H1 (cell line): ENCODE measurements at regions not wholly inside any gene's neighbourhood (a gene's known extent, or its start where the extent isn't known, plus 50 kb on each side); places are given as distances from the start of the nearest gene placed in this dataset.

Experiments
- CTCF ChIA-PET: fragments of 300-600 bp; sonication (Branson Sonifier 250); formaldehyde crosslinking; loops from one replicate; lab custom pipeline; 2021; ENCODE audit not compliant: partially characterized antibody; lab: Charles Lee
- POLR2A ChIA-PET: fragments of 300-600 bp; sonication (Branson Sonifier 250); formaldehyde crosslinking; loops from one replicate; lab custom pipeline; 2021; ENCODE audit warnings: inconsistent platforms; ENCODE audit not compliant: partially characterized antibody; lab: Charles Lee
- DNase-seq, 2 experiments: peaks; one replicate each; pipeline versions ENCODE4 v3.0.0 to v3.0.0-alpha.2; 2010 to 2022; ENCODE audit warnings: low spot score in 2 of 2, low read depth in 1 of 2, mixed read lengths in 1 of 2
- FAIRE-seq: peaks from 2 replicates; lab custom pipeline; 2011; peaks lifted over from hg19 to GRCh38; lab: Jason Lieb, UNC
- H2AFZ ChIP-seq: 2 replicates; pipeline ENCODE4 v1.8.1; 2012; ENCODE audit warnings: low read length, inconsistent platforms
- H2AK5ac ChIP-seq: 2 replicates; pipeline ENCODE4 v1.6.1; 2013; ENCODE audit warnings: low read depth, low read length
- H2BK120ac ChIP-seq: replicated peaks from 2 replicates; pipeline ENCODE3; 2013; ENCODE audit warnings: low read depth, low read length, inconsistent platforms
- H2BK12ac ChIP-seq: 2 replicates; pipeline ENCODE4 v1.6.1; 2013; ENCODE audit warnings: low read depth, low read length
- H2BK15ac ChIP-seq: 2 replicates; pipeline ENCODE4 v1.6.1; 2013; ENCODE audit warnings: low read length
- H2BK20ac ChIP-seq: 2 replicates; pipeline ENCODE4 v1.6.1; 2013; ENCODE audit warnings: low read length
- H2BK5ac ChIP-seq: 2 replicates; pipeline ENCODE4 v1.6.1; 2013; ENCODE audit warnings: low read depth, low read length
- H3K14ac ChIP-seq: 2 replicates; pipeline ENCODE4 v1.6.1; 2013; ENCODE audit warnings: inconsistent platforms; ENCODE audit not compliant: insufficient read length
- H3K18ac ChIP-seq: 2 replicates; pipeline ENCODE4 v1.6.1; 2013; ENCODE audit warnings: low read length; ENCODE audit errors: extremely low read depth
- H3K23ac ChIP-seq: 2 replicates; pipeline ENCODE4 v1.6.1; 2013; ENCODE audit warnings: inconsistent platforms; ENCODE audit not compliant: insufficient read length
- H3K23me2 ChIP-seq: 2 replicates; pipeline ENCODE4 v1.6.1; 2013; ENCODE audit warnings: low read depth, low read length
- H3K27ac ChIP-seq: 2 replicates; pipeline ENCODE4 v1.6.1; 2011; ENCODE audit warnings: low read depth, low read length, inconsistent platforms
- H3K27me3 ChIP-seq, 4 experiments: replicated peaks in 1 of 4; 1 replicate in 1 of 4; 2 replicates in 3 of 4; pipeline versions ENCODE4 v1.6.1 to v1.8.1; 2011 to 2013; ENCODE audit warnings: low read length in 3 of 4, mild to moderate bottlenecking in 3 of 4, inconsistent platforms in 2 of 4, mixed read lengths in 2 of 4, moderate library complexity in 1 of 4; ENCODE audit not compliant: control insufficient read depth in 3 of 4, insufficient read depth in 3 of 4; ENCODE audit errors: extremely low read depth in 1 of 4
- H3K36me3 ChIP-seq, 4 experiments: 2 replicates each; pipeline versions ENCODE4 v1.6.1 to v1.8.1; 2011 to 2013; ENCODE audit warnings: mild to moderate bottlenecking in 4 of 4, low read length in 3 of 4, moderate library complexity in 2 of 4, control low read depth in 1 of 4, inconsistent platforms in 1 of 4; ENCODE audit not compliant: insufficient read depth in 4 of 4, control insufficient read depth in 2 of 4
- H3K4ac ChIP-seq: replicated peaks from 2 replicates; pipeline ENCODE3; 2013; ENCODE audit warnings: low read length, low read depth, mixed read lengths, inconsistent platforms; ENCODE audit not compliant: insufficient read length
- H3K4me1 ChIP-seq, 4 experiments: replicated peaks in 1 of 4; 1 replicate in 1 of 4; 2 replicates in 3 of 4; pipeline versions ENCODE4 v1.6.1 to v1.8.1; 2011 to 2013; ENCODE audit warnings: low read length in 3 of 4, inconsistent platforms in 2 of 4, mixed read lengths in 1 of 4; ENCODE audit not compliant: insufficient read depth in 4 of 4, control insufficient read depth in 3 of 4
- H3K4me2 ChIP-seq, 2 experiments: 2 replicates each; pipeline versions ENCODE4 v1.6.1 to v1.8.1; 2011 to 2013; ENCODE audit warnings: low read depth in 2 of 2, low read length in 2 of 2, control low read depth in 1 of 2, inconsistent platforms in 1 of 2, mild to moderate bottlenecking in 1 of 2; ENCODE audit not compliant: insufficient read depth in 1 of 2
- H3K4me3 ChIP-seq, 4 experiments: fragments of 200-600, 300-600 bp in 1 of 4; sonication (generic), shearing (Covaris generic), sonication (Bioruptor Twin) in 1 of 4; 2 replicates each; pipeline versions ENCODE4 v1.5.1 to v1.8.1; 2011 to 2016; ENCODE audit warnings: low read length in 4 of 4, low read depth in 3 of 4, control low read depth in 2 of 4, inconsistent platforms in 2 of 4, mild to moderate bottlenecking in 2 of 4, mixed read lengths in 1 of 4, moderate library complexity in 1 of 4; ENCODE audit not compliant: insufficient read depth in 2 of 4; ENCODE audit errors: extremely low read depth in 1 of 4
- H3K56ac ChIP-seq: replicated peaks from 2 replicates; pipeline ENCODE3; 2013; ENCODE audit warnings: low read depth, mild to moderate bottlenecking, mixed read lengths, low read length, inconsistent platforms; ENCODE audit not compliant: insufficient read length
- H3K79me1 ChIP-seq: 2 replicates; pipeline ENCODE4 v1.6.1; 2013; ENCODE audit warnings: low read depth, low read length, control low read depth
- H3K79me2 ChIP-seq, 2 experiments: 2 replicates each; pipeline versions ENCODE4 v1.6.1 to v1.8.1; 2012 to 2013; ENCODE audit warnings: low read length in 2 of 2, mild to moderate bottlenecking in 2 of 2, inconsistent platforms in 1 of 2; ENCODE audit not compliant: insufficient read depth in 2 of 2, control insufficient read depth in 1 of 2
- H3K9ac ChIP-seq, 4 experiments: replicated peaks in 1 of 4; 1 replicate in 1 of 4; 2 replicates in 3 of 4; pipeline versions ENCODE4 v1.6.1 to v1.8.1; 2011 to 2013; ENCODE audit warnings: low read depth in 3 of 4, low read length in 3 of 4, control low read depth in 2 of 4, mild to moderate bottlenecking in 2 of 4, moderate library complexity in 2 of 4, inconsistent platforms in 1 of 4; ENCODE audit errors: extremely low read depth in 1 of 4
- H3K9me3 ChIP-seq, 2 experiments: 2 replicates each; pipeline versions ENCODE4 v1.6.1 to v1.8.1; 2012 to 2013; ENCODE audit warnings: mild to moderate bottlenecking in 2 of 2, moderate library complexity in 2 of 2, control low read depth in 1 of 2, inconsistent platforms in 1 of 2, low read depth in 1 of 2, low read length in 1 of 2, mixed read lengths in 1 of 2; ENCODE audit not compliant: insufficient read depth in 2 of 2
- H4K20me1 ChIP-seq, 2 experiments: replicated peaks in 1 of 2; 2 replicates each; pipeline versions ENCODE3 to v1.8.1; 2011 to 2013; ENCODE audit warnings: inconsistent platforms in 2 of 2, low read length in 2 of 2, mild to moderate bottlenecking in 1 of 2; ENCODE audit not compliant: insufficient read depth in 2 of 2, control insufficient read depth in 1 of 2
- H4K5ac ChIP-seq: 2 replicates; pipeline ENCODE4 v1.6.1; 2013; ENCODE audit warnings: low read length, low read depth, mixed read lengths, inconsistent platforms; ENCODE audit not compliant: insufficient read length
- H4K8ac ChIP-seq: 2 replicates; pipeline ENCODE4 v1.8.0; 2013; ENCODE audit warnings: mild to moderate bottlenecking, moderate library complexity, low read length, inconsistent platforms; ENCODE audit not compliant: insufficient read depth; ENCODE audit errors: extremely low read depth
- H4K91ac ChIP-seq: replicated peaks from 2 replicates; pipeline ENCODE3; 2013; ENCODE audit warnings: low read length, mixed read lengths, inconsistent platforms; ENCODE audit not compliant: insufficient read length
- BACH1 ChIP-seq: IDR thresholded peaks from 2 replicates; pipeline ENCODE4 v1.6.1; 2012; ENCODE audit warnings: low read length, improper control_type of control experiment
- CBX8 ChIP-seq: fragments of 300-800, 300-1000 bp; sonication (generic); IDR thresholded peaks from 2 replicates; pipeline ENCODE4 v1.7.1; 2016; ENCODE audit warnings: low read depth, low read length, borderline replicate concordance
- EP300 ChIP-seq, 2 experiments: IDR thresholded peaks; 1 replicate in 1 of 2; 2 replicates in 1 of 2; pipeline ENCODE4 v1.6.1; 2011 to 2012; ENCODE audit warnings: low read depth in 2 of 2, low read length in 2 of 2, mild to moderate bottlenecking in 2 of 2, borderline replicate concordance in 1 of 2, inconsistent platforms in 1 of 2, moderate library complexity in 1 of 2
- POLR2AphosphoS5 ChIP-seq: IDR thresholded peaks from 2 replicates; pipeline ENCODE4 v1.6.1; 2011; ENCODE audit warnings: low read depth, low read length
- POU5F1 ChIP-seq: IDR thresholded peaks from 2 replicates; pipeline ENCODE4 v1.6.1; 2011; ENCODE audit warnings: low read depth, mild to moderate bottlenecking, low read length, moderate library complexity
- RNF2 ChIP-seq: fragments of 200-900, 300-1000 bp; sonication (generic); IDR thresholded peaks from 2 replicates; pipeline ENCODE4 v1.7.1; 2016; ENCODE audit warnings: borderline replicate concordance, low read depth, mild to moderate bottlenecking, antibody characterized with exemption, low read length; ENCODE audit not compliant: poor library complexity, severe bottlenecking; ENCODE audit errors: missing control alignments
- RXRA ChIP-seq: IDR thresholded peaks from 2 replicates; pipeline ENCODE4 v1.6.1; 2011; ENCODE audit warnings: low read depth, mild to moderate bottlenecking, low read length, moderate library complexity; ENCODE audit not compliant: insufficient read depth
- SP4 ChIP-seq: IDR thresholded peaks from 2 replicates; pipeline ENCODE4 v1.6.1; 2012; ENCODE audit warnings: low read length, inconsistent platforms
- WGBS, 2 experiments: shearing (Covaris generic) in 1 of 2; methylation state at CpG; one replicate each; pipeline versions ENCODE4 v1.1.6 to v1.1.7; 2013 to 2015; ENCODE audit warnings: low lambda C conversion rate in 2 of 2, mixed read lengths in 2 of 2, inconsistent platforms in 1 of 2, low coverage in 1 of 2, missing lambda C conversion rate in 1 of 2; ENCODE audit not compliant: insufficient replicate concordance in 2 of 2, insufficient coverage in 1 of 2, insufficient read length in 1 of 2; ENCODE audit errors: extremely low coverage in 1 of 2, missing lambda C conversion rate in 1 of 2; 5-methylcytosine and 5-hydroxymethylcytosine counted together
- TF ChIP-seq, protein P1 (sequence below), 3 experiments: IDR thresholded peaks; 1 replicate in 2 of 3; 2 replicates in 1 of 3; pipeline versions ENCODE4 v1.5.1 to v1.6.1; 2011; ENCODE audit warnings: low read length in 3 of 3, mild to moderate bottlenecking in 3 of 3, inconsistent platforms in 2 of 3, low read depth in 1 of 3, moderate library complexity in 1 of 3; ENCODE audit not compliant: insufficient read depth in 1 of 3; ENCODE audit errors: control extremely low read depth in 1 of 3

DNA sequence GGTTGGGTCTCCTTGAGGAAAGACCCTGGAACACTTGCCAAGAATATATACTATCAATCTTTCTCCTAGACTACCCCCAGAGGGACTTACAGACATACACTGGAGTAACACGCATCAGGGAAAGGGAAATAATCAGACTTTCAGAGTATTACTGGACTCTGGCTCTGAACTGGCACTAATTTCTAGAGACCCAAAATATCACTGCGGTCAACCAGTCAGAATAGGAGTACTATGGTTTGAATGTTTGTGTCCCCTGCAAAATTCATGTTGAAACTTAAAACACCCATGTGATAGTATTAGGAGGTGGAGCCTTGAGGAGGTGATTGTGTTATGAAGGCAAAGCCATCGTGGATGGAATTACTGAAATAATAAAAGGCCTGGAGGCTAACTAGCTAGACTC, 323.7 kb downstream of the EN1 start:
- Histone ChIP-seq H4K8ac (no peak overlapping the region), H2BK5ac (no peak overlapping the region), H3K56ac (no peak overlapping the region), H3K27ac (no peak overlapping the region), H3K4me1 (peaks cover 0 to 3% (median 0%) of the 10 kb centered on the region in 4 experiments; a peak in 1 of 7 replicates), H3K4me2 (no peak overlapping the region), H3K23ac (no peak overlapping the region), H2AK5ac (no peak overlapping the region), H2BK12ac (no peak overlapping the region), H3K9me3 (peaks cover 17 to 25% of the 10 kb centered on the region in 2 experiments), H3K14ac (no peak overlapping the region), H2BK15ac (no peak overlapping the region), H4K5ac (no peak overlapping the region), H2BK120ac (no peak overlapping the region), H4K91ac (no peak overlapping the region), H3K36me3 (0 out of 8 replicates have a peak, but pooled peaks cover 0 to 5% (median 0%) of the 10 kb centered on the region in 4 experiments), H3K79me2 (no peaks in the 10 kb centered on the region), H2BK20ac (no peak overlapping the region), H2AFZ (no peak overlapping the region), H3K18ac (no peak overlapping the region), H3K23me2 (no peaks in the 10 kb centered on the region), H3K9ac (no peak overlapping the region), H3K4ac (no peak overlapping the region), H3K79me1 (no peaks in the 10 kb centered on the region), H3K4me3 (no peak overlapping the region), H3K27me3 (0 out of 7 replicates have a peak, but pooled peaks cover 0 to 2% (median 0%) of the 10 kb centered on the region in 4 experiments), H4K20me1 (no peaks in the 10 kb centered on the region)
- CTCF ChIA-PET, result no interaction called here
- TF ChIP-seq POLR2AphosphoS5 (no peak), CBX8 (no peak), RNF2 (no peak), RXRA (no peak), POU5F1 (no peak), EP300 (IDR thresholded peaks at IDR 0.05; ENCODE audit: borderline replicate concordance in 1 of 2, low read depth in 2 of 2, low read length in 2 of 2) (no peak), SP4 (no peak), BACH1 (no peak)
- TF ChIP-seq, protein P1, sequence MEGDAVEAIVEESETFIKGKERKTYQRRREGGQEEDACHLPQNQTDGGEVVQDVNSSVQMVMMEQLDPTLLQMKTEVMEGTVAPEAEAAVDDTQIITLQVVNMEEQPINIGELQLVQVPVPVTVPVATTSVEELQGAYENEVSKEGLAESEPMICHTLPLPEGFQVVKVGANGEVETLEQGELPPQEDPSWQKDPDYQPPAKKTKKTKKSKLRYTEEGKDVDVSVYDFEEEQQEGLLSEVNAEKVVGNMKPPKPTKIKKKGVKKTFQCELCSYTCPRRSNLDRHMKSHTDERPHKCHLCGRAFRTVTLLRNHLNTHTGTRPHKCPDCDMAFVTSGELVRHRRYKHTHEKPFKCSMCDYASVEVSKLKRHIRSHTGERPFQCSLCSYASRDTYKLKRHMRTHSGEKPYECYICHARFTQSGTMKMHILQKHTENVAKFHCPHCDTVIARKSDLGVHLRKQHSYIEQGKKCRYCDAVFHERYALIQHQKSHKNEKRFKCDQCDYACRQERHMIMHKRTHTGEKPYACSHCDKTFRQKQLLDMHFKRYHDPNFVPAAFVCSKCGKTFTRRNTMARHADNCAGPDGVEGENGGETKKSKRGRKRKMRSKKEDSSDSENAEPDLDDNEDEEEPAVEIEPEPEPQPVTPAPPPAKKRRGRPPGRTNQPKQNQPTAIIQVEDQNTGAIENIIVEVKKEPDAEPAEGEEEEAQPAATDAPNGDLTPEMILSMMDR (IDR thresholded peaks at IDR 0.05; ENCODE audit: control extremely low read depth in 1 of 3, insufficient read depth in 1 of 3, low read depth in 1 of 3, low read length in 3 of 3), result no peak
- FAIRE-seq (no peak), DNase-seq (no peak)
- WGBS, 2 experiments, result 88% methylated on average over 3 of the region's 3 CpGs; no CpG with 5 or more reads in 1 of the 2 experiments
- POLR2A ChIA-PET, result no interaction called here
